ENCODE measurements at regions not wholly inside any gene's neighbourhood (a gene's known extent, or its start where the extent isn't known, plus 50 kb on each side); places are given as distances from the start of the nearest gene placed in this dataset.

DNA sequence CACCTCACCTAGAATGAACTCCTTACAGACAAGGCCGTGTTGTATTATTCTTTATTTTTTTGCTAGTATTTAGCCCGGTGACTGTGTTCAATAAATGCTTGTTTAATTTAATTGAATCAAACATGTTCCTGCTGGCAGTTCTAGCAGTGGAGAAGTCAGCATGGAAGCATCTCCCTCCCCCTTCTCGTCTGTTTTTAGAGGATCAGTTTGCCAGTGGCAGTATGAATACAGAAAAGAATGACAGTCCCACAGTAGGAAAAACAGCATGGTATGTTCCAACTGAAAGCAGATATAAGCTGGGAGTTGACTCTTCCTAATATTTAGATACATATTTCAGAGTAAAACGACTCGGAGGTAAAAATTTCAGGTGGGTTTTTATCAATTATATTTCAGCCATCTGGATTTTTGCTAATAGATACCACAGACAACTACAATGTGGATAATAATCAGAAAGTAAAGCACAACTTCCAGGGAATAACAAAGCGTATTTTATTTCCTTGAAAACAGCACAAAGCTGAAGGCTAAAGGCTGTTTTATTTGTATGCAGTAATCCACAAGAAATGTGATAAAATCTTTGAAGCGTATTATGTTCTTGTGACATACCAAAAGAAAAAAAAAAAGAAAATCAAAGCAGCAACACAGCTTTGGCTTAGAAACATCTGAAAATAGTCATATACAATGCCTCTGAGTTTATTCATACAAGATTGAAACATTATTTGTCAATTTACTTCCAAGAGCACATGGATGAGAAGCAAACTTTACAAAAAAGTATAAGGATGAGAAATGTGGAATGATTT, 244.5 kb upstream of the KCNMB2 start (continued):
- TF ChIP-seq CEBPB (IDR thresholded peaks at IDR 0.05; ENCODE audit: low read depth, low read length) = no peak
- no peak for TF ChIP-seq GABPA (IDR thresholded peaks at IDR 0.05; ENCODE audit: borderline replicate concordance, insufficient read depth, low read length)
- TF ChIP-seq KDM4A (IDR thresholded peaks at IDR 0.05; ENCODE audit: low read depth, low read length, severe bottlenecking) = no peak
- TF ChIP-seq TCF12 (IDR thresholded peaks at IDR 0.05; ENCODE audit: low read depth, low read length) = no peak
- TF ChIP-seq BRCA1 (IDR thresholded peaks at IDR 0.05; ENCODE audit: low read depth, low read length) = no peak
- no peak for TF ChIP-seq TAF1 (IDR thresholded peaks at IDR 0.05; ENCODE audit: low read depth, low read length)
